ENCODE measurements at regions not wholly inside any gene's neighbourhood (a gene's known extent, or its start where the extent isn't known, plus 50 kb on each side); places are given as distances from the start of the nearest gene placed in this dataset.

DNA sequence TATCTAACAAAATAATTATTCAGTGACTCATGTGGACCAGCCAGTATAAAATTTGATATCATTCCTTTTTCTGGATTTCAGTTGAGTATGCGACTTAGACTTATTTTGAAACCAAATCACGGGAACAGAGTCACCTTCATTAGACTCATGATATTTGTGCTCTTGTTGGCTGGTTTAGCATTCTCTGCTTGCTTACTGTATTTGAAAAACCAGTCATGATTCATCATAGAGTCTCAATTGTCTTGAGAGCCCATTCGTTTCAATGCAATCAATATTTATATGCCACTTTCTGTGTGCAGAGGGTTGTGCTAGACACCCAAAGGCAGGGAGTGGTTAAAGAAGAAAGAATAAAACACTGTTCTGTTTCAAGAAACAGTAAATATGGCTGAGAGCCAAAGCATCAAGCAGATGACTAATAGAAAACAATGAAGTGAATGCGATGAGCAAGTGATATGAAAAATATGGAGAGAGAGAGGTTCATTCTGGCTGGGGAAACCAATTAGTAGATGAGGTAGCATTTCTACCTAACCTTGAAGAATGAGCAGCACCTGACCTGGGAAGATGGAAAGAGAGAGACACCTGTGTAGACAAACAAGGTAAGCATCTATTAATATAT lies 99.6 kb upstream of the MBNL2 start:
- H3K9ac ChIP-seq (ENCODE audit: low read length): no peak overlapping the region
- no peak overlapping the region for H3K4me2 ChIP-seq (ENCODE audit: low read length)
- TF ChIP-seq EZH2 (IDR thresholded peaks at IDR 0.05; ENCODE audit: borderline replicate concordance, low read length): no peak
- TF ChIP-seq, protein P1, sequence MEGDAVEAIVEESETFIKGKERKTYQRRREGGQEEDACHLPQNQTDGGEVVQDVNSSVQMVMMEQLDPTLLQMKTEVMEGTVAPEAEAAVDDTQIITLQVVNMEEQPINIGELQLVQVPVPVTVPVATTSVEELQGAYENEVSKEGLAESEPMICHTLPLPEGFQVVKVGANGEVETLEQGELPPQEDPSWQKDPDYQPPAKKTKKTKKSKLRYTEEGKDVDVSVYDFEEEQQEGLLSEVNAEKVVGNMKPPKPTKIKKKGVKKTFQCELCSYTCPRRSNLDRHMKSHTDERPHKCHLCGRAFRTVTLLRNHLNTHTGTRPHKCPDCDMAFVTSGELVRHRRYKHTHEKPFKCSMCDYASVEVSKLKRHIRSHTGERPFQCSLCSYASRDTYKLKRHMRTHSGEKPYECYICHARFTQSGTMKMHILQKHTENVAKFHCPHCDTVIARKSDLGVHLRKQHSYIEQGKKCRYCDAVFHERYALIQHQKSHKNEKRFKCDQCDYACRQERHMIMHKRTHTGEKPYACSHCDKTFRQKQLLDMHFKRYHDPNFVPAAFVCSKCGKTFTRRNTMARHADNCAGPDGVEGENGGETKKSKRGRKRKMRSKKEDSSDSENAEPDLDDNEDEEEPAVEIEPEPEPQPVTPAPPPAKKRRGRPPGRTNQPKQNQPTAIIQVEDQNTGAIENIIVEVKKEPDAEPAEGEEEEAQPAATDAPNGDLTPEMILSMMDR (IDR thresholded peaks at IDR 0.05; ENCODE audit: low read length): no peak
- H2AFZ ChIP-seq (ENCODE audit: low read length): no peak overlapping the region
- H3K9me3 ChIP-seq (ENCODE audit: low read length): no peaks in the 10 kb centered on the region
- no peaks in the 10 kb centered on the region for H4K20me1 ChIP-seq (ENCODE audit: insufficient read depth, low read length)
- H3K27me3 ChIP-seq (ENCODE audit: insufficient read depth, low read length): no peaks in the 10 kb centered on the region
- no peaks in the 10 kb centered on the region for H3F3A ChIP-seq (ENCODE audit: insufficient read depth, low read length)
- no peaks in the 10 kb centered on the region for H3K9me2 ChIP-seq (ENCODE audit: low read depth, low read length)
- no peak overlapping the region for H3K27ac ChIP-seq (ENCODE audit: low read depth, low read length, poor library complexity, severe bottlenecking)
- H3K4me1 ChIP-seq (ENCODE audit: insufficient read depth, low read length, severe bottlenecking): no peaks in the 10 kb centered on the region
- no peaks in the 10 kb centered on the region for H3K36me3 ChIP-seq (ENCODE audit: insufficient read depth, low read length)
- no peak overlapping the region for H3K4me3 ChIP-seq (ENCODE audit: low read depth, low read length, poor library complexity, severe bottlenecking)
- no peaks in the 10 kb centered on the region for H3K79me2 ChIP-seq (ENCODE audit: insufficient read depth, low read length)

GRCh38 chr13:97124206-97124605 lies 97.9 kb upstream of the MBNL2 start:
- Histone ChIP-seq H3K27ac (ENCODE audit: low read depth, low read length, poor library complexity, severe bottlenecking) (no peak overlapping the region), H3K79me2 (ENCODE audit: insufficient read depth, low read length) (no peaks in the 10 kb centered on the region), H3K4me3 (ENCODE audit: low read depth, low read length, poor library complexity, severe bottlenecking) (no peak overlapping the region), H3F3A (ENCODE audit: insufficient read depth, low read length) (no peaks in the 10 kb centered on the region), H3K9ac (ENCODE audit: low read length) (no peak overlapping the region), H3K9me3 (ENCODE audit: low read length) (no peaks in the 10 kb centered on the region), H3K4me2 (ENCODE audit: low read length) (no peak overlapping the region), H3K9me2 (ENCODE audit: low read depth, low read length) (no peaks in the 10 kb centered on the region), H3K4me1 (ENCODE audit: insufficient read depth, low read length, severe bottlenecking) (no peaks in the 10 kb centered on the region), H4K20me1 (ENCODE audit: insufficient read depth, low read length) (no peaks in the 10 kb centered on the region), H3K27me3 (ENCODE audit: insufficient read depth, low read length) (no peaks in the 10 kb centered on the region), H2AFZ (ENCODE audit: low read length) (no peak overlapping the region), H3K36me3 (ENCODE audit: insufficient read depth, low read length) (no peaks in the 10 kb centered on the region)
- TF ChIP-seq EZH2 (IDR thresholded peaks at IDR 0.05; ENCODE audit: borderline replicate concordance, low read length): no peak
- TF ChIP-seq, protein P1 (IDR thresholded peaks at IDR 0.05; ENCODE audit: low read length): no peak

DNA sequence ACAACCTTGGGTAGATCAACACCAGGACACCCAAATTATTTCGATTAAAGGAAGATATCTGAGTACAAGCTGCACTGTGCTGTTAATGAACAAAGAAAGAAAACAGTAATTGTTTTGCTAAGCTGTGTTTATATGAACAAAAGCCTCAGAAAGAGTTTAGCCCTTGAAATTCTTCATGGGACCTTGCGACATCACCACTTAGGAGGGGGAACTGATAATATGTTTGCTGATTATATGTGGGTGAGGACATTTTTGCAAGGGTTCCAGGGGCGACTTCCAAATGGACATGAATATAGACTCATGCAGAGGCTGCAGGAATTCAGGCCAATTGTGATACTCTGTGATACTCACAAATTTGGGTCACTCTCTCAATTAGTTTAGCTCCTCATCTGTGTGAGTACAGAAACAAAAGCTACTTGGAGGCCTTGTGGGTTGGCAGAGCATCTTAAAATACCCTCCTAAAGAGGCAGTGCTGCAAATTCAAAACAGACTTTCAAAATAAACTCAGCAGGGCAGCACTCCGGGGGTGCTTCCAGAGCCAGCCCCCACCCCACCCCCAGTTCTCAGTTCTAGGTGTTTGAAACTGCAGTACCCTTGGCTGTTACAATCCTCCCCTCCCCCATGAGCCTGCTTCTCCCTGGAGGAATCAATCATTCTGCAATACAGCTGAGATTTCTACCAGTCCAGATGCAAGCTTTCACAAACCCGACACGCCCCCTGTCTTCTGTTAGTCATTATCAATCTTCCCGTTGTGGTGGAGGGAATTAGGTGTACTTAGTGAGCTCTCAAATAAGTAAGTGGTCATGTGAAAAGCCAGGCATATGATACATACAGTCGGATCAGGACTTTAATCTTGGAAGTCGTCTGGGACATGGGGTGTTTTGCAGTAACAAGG lies 97.0 kb upstream of the MBNL2 start:
- H3K4me2 ChIP-seq (ENCODE audit: low read length): no peak overlapping the region
- H3K36me3 ChIP-seq (ENCODE audit: insufficient read depth, low read length): no peaks in the 10 kb centered on the region
- no peaks in the 10 kb centered on the region for H4K20me1 ChIP-seq (ENCODE audit: insufficient read depth, low read length)
- H3K27me3 ChIP-seq (ENCODE audit: insufficient read depth, low read length): no peaks in the 10 kb centered on the region
- H3K79me2 ChIP-seq (ENCODE audit: insufficient read depth, low read length): no peaks in the 10 kb centered on the region
- no peak overlapping the region for H3K4me3 ChIP-seq (ENCODE audit: low read depth, low read length, poor library complexity, severe bottlenecking)
- H3K4me1 ChIP-seq (ENCODE audit: insufficient read depth, low read length, severe bottlenecking): no peaks in the 10 kb centered on the region
- H2AFZ ChIP-seq (ENCODE audit: low read length): no peak overlapping the region
- no peak overlapping the region for H3K27ac ChIP-seq (ENCODE audit: low read depth, low read length, poor library complexity, severe bottlenecking)
- no peaks in the 10 kb centered on the region for H3K9me2 ChIP-seq (ENCODE audit: low read depth, low read length)
- H3F3A ChIP-seq (ENCODE audit: insufficient read depth, low read length): no peaks in the 10 kb centered on the region
- H3K9me3 ChIP-seq (ENCODE audit: low read length): no peaks in the 10 kb centered on the region
- H3K9ac ChIP-seq (ENCODE audit: low read length): no peak overlapping the region
- TF ChIP-seq EZH2 (IDR thresholded peaks at IDR 0.05; ENCODE audit: borderline replicate concordance, low read length): no peak
- TF ChIP-seq, protein P1 (IDR thresholded peaks at IDR 0.05; ENCODE audit: low read length): no peak; the same call in 1 of the 2 replicates
